ENCODE measurements at regions not wholly inside any gene's neighbourhood (a gene's known extent, or its start where the extent isn't known, plus 50 kb on each side); places are given as distances from the start of the nearest gene placed in this dataset.
"Not testable (repeated sequence)": the region's sequence is repeated elsewhere in the genome, so short reads cannot be mapped to it uniquely, and the experiment has no call there.

DNA sequence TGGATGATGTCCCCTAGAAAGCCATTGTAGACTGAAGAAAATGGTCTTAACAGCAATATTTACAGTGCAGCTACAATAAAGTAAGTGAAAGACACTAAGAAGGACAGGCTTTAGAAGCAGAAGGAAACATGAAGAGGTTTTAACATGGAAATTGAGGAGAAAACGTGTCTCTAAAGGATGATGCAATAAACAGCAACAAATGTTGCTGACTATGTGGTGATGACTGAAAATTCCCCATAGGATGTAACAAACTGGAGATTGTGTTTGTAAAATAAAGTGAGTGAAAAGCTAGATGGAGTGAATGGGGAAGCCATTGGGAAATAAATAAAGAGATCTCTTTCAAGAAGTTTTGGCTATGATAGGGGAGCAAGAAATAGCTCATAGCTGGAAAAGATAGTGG, 186.7 kb upstream of the IPO5 start:
- H3K27ac ChIP-seq, result no peak overlapping the region
- no peak for TF ChIP-seq ZFX (IDR thresholded peaks at IDR 0.05; ENCODE audit: borderline replicate concordance)
- TF ChIP-seq, protein P1, sequence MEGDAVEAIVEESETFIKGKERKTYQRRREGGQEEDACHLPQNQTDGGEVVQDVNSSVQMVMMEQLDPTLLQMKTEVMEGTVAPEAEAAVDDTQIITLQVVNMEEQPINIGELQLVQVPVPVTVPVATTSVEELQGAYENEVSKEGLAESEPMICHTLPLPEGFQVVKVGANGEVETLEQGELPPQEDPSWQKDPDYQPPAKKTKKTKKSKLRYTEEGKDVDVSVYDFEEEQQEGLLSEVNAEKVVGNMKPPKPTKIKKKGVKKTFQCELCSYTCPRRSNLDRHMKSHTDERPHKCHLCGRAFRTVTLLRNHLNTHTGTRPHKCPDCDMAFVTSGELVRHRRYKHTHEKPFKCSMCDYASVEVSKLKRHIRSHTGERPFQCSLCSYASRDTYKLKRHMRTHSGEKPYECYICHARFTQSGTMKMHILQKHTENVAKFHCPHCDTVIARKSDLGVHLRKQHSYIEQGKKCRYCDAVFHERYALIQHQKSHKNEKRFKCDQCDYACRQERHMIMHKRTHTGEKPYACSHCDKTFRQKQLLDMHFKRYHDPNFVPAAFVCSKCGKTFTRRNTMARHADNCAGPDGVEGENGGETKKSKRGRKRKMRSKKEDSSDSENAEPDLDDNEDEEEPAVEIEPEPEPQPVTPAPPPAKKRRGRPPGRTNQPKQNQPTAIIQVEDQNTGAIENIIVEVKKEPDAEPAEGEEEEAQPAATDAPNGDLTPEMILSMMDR (IDR thresholded peaks at IDR 0.05), result no peak

DNA sequence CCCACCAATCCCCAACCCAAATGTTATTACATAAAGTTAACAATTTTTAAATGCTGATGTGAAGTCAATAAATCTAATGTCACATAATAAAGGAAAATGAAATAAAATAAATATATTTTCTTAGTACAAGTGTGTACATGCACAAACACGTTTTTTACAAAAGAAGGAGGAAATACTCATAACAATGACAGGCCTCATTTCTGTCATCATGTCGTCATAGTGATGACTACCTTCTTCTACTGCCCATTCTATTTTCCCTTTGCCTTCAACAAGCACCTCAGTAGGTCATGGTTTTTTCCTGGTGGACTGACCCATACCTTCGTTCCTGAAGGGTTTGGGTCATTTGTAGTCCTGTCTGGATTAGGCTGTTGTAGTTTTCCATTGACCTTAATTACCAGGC, 185.3 kb upstream of the IPO5 start:
- no peak for TF ChIP-seq ZFX (IDR thresholded peaks at IDR 0.05; ENCODE audit: borderline replicate concordance)
- TF ChIP-seq, protein P1 (IDR thresholded peaks at IDR 0.05), result no peak
- no peak overlapping the region for H3K27ac ChIP-seq

DNA sequence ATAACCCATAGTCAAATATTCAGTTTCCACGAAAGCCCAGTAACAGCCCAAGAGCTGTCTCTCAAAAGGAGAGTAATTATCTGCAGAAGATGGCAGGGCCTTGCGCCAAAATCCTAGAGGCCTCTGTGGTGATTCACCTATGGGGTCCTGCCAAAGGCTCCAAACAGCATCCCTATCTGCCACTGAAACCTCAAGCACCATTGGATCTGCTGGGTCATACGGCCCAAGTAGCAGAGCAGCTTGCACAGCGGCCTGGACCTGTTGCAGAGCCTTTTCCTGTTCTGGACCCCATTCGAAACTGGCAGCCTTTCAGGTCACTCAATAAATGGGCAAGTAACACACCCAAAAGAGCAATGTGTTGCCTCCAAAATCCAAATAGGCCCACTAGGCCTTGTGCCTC, 183.2 kb upstream of the IPO5 start:
- H3K27ac ChIP-seq, result not testable (repeated sequence)

DNA sequence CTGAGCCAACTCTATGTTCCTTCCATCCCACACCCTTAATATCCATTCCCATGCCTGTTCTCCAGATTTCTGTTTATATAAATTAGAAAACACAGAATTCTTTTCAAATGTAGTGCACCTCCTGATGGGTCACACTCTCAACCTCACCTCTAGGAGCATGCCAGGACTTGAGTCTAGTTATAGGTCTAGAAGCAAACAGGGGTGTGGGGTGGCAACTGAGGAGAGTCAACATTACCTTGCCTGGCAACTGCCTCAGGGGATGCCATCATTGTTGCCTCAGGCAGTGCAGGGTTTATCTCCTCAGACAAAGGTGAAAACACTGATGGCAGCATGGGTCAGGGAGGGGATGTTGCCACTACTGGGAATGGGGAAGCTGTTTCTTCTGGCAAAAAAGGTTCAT, 181.0 kb upstream of the IPO5 start:
- not testable (repeated sequence) for H3K27ac ChIP-seq

DNA sequence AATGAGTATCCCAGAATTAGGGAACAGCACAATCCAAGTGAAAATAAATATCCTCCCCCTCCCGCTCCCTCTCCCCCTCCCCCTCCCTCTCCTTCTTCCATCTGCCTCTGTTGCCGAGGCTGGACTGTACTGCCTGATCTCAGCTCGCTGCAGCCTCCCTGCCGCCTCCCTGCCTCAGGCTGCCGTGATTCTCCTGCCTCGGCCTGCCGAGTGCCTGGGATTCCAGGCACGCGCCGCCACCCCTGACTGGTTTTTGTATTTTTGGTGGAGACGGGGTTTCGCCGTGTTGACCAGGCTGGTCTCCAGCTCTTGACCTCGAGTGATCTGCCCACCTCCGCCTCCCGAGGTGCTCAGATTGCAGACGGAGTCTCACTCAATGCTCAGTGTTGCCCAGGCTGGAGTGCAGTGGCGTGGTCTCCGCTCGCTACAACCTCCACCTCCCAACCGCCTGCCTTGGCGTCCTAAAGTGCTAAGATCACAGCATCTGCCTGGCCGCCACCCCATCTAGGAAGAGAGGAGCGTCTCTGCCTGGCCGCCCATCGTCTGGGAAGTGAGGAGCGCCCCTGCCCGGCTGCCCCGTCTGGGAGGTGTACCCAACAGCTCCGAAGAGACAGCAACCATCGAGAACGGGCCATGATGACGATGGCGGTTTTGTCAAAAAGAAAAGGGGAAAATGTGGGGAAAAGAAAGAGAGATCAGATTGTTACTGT, 178.9 kb upstream of the IPO5 start:
- not testable (repeated sequence) for H3K27ac ChIP-seq

DNA sequence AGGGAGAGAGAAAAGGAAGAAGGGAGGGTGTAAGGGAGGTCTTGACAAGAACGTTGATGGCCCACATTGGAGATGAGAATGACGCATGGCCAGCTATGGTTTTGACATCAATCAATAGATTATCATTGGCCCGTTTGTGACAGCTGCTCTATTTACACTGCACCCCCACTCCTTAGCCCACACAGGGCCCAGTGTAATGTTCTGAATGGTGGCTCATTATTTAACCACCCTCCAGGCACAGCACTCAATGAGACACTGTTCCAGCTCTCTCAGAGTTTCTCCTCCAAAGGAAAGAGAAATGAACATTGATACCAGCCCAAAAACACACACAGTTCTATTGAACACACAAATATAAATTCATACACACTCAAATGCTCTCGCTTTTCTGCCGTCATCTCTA, 173.0 kb upstream of the IPO5 start:
- TF ChIP-seq, protein P1 (IDR thresholded peaks at IDR 0.05), result no peak
- TF ChIP-seq ZFX (IDR thresholded peaks at IDR 0.05; ENCODE audit: borderline replicate concordance), result no peak
- no peak overlapping the region for H3K27ac ChIP-seq

DNA sequence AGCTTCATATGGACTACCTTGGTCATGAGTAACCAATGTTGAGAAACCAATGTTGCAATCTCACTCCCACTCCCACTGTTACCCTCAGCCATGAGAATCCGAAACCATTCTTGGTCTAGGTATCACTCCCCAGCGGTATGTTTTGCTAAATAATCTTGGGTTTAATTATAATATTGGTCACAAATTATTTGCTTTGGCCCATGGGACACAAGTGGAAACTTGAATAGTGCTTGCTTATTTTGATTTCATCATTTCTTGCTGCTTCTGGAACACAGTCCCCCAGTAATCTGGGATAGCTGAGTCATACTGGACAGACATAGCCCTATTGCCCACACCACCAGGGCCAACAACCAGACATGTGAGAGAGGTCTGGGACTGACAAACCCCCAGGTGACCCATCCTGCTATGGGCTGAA, 171.6 kb upstream of the IPO5 start:
- no peak overlapping the region for H3K27ac ChIP-seq
- TF ChIP-seq, protein P1 (IDR thresholded peaks at IDR 0.05), result no peak
- TF ChIP-seq ZFX (IDR thresholded peaks at IDR 0.05; ENCODE audit: borderline replicate concordance), result no peak

DNA sequence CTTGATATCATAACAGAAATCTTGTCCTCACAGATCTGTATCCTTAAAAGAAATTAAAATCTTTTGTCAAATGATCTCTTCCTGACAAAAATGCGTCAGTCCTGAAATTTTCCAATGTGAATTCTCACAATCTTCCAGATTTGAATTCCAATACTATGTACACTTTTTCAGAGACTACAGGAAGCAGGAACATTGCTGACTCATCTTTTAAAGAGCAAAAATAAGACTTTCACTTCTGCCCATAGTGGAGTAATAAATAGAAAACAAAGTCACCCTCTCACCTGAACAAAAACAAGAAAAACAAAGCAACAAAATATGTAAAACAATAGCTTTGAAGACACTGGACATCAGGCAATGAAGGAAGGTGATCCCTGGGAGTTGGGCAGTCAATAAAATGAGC, 167.0 kb upstream of the IPO5 start:
- H3K27ac ChIP-seq, result no peak overlapping the region
- TF ChIP-seq, protein P1 (IDR thresholded peaks at IDR 0.05), result no peak
- TF ChIP-seq ZFX (IDR thresholded peaks at IDR 0.05; ENCODE audit: borderline replicate concordance), result no peak

DNA sequence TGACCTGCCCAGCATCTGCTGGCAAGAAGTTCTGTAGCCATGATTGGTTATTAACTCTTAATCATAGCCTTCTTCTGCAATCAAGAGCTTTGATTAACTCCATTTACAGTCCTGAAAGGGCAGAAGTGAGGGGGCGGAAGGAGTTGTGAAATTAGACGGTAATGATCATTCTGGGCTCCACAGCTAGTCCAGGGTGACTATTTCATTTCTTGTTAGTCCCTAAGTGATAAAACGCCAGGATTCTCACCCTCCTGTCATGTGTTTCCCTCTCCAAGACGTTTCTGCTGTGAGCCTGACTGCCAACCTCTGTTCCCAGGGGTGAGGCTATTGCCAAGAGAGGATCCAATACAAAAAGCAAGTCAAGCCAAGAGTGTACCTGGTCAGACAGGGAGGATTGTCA, 155.9 kb upstream of the IPO5 start:
- TF ChIP-seq ZFX (IDR thresholded peaks at IDR 0.05; ENCODE audit: borderline replicate concordance), result no peak
- TF ChIP-seq, protein P1 (IDR thresholded peaks at IDR 0.05), result no peak
- H3K27ac ChIP-seq, result no peak overlapping the region

All from 22Rv1 (cell line).